Natural killer cell (primary cell): ENCODE measurements at regions not wholly inside any gene's neighbourhood (a gene's known extent, or its start where the extent isn't known, plus 50 kb on each side); places are given as distances from the start of the nearest gene placed in this dataset.

ENCODE experiments used
- ATAC-seq, 3 donors: fragments of 150-1000 bp in 2 of 3; fragments of 200-7000 bp in 1 of 3; cut with Tn5 transposase; 1 replicate in 1 of 3; 2 replicates in 2 of 3; pipeline ENCODE4 v1.10.0; 2021; ENCODE audit warnings: mild to moderate bottlenecking in 2 of 3, moderate library complexity in 2 of 3
- DNase-seq, 2 donors: peaks; one replicate each; pipeline versions ENCODE4 v3.0.0 to v3.0.0-alpha.2; 2013 to 2021; ENCODE audit warnings: mixed read lengths in 1 of 2
- H3K27ac ChIP-seq: one replicate; pipeline ENCODE4 v1.5.1; 2013; ENCODE audit warnings: mild to moderate bottlenecking, low read length
- H3K27me3 ChIP-seq: one replicate; pipeline ENCODE4 v1.6.1; 2013; ENCODE audit warnings: low read length; ENCODE audit not compliant: control insufficient read depth, insufficient read depth
- H3K36me3 ChIP-seq: one replicate; pipeline ENCODE4 v1.6.1; 2013; ENCODE audit warnings: low read length; ENCODE audit not compliant: control insufficient read depth, insufficient read depth
- H3K4me1 ChIP-seq: one replicate; pipeline ENCODE4 v1.6.1; 2013; ENCODE audit warnings: low read length; ENCODE audit not compliant: control insufficient read depth, insufficient read depth
- H3K4me3 ChIP-seq: one replicate; pipeline ENCODE4 v1.5.1; 2013; ENCODE audit warnings: low read length
- H3K9me3 ChIP-seq: one replicate; pipeline ENCODE4 v1.6.1; 2013; ENCODE audit warnings: low read length; ENCODE audit not compliant: control insufficient read depth, insufficient read depth
- H3K27ac Mint-ChIP-seq, 2 donors: one replicate each; pipeline ENCODE4 v1.8.0; 2022; ENCODE audit warnings: mild to moderate bottlenecking in 2 of 2, mixed read lengths in 2 of 2, moderate library complexity in 1 of 2
- H3K27me3 Mint-ChIP-seq, 2 donors: one replicate each; pipeline ENCODE4 v1.8.0; 2022; ENCODE audit warnings: low read depth in 2 of 2, mixed read lengths in 2 of 2
- H3K36me3 Mint-ChIP-seq: one replicate; pipeline ENCODE4 v1.8.0; 2022; ENCODE audit warnings: mixed read lengths
- H3K4me1 Mint-ChIP-seq, 2 donors: one replicate each; pipeline ENCODE4 v1.8.0; 2022; ENCODE audit warnings: mixed read lengths in 2 of 2
- H3K4me3 Mint-ChIP-seq: one replicate; pipeline ENCODE4 v1.8.0; 2022; ENCODE audit warnings: mild to moderate bottlenecking, moderate library complexity, mixed read lengths
- H3K9me3 Mint-ChIP-seq, 2 donors: one replicate each; pipeline ENCODE4 v1.8.0; 2022; ENCODE audit warnings: mixed read lengths in 2 of 2
- CTCF ChIP-seq: fragments of 200-600 bp; IDR thresholded peaks from one replicate; pipeline ENCODE4 v1.8.0; 2022; ENCODE audit warnings: antibody characterized with exemption
- WGBS: methylation state at CpG from one replicate; pipeline ENCODE4 v1.1.7; 2013; ENCODE audit warnings: missing lambda C conversion rate; ENCODE audit not compliant: insufficient coverage; 5-methylcytosine and 5-hydroxymethylcytosine counted together
- intact Hi-C: fragments of 100-400 bp; cut with micrococcal nuclease; formaldehyde crosslinking; loops from one replicate; pipeline ENCODE4 v1.14.2; 2022

GRCh38 chr7:24472093-24472492 lies 101.2 kb upstream of the PALS2 start:
- no peak for TF ChIP-seq CTCF
- Histone ChIP-seq H3K27ac (no peak overlapping the region), H3K36me3 (no peaks in the 10 kb centered on the region), H3K9me3 (no peaks in the 10 kb centered on the region), H3K27me3 (no peaks in the 10 kb centered on the region), H3K4me3 (no peak overlapping the region), H3K4me1 (no peaks in the 10 kb centered on the region)
- Mint-ChIP-seq H3K4me1 (no peaks in the 10 kb centered on the region), H3K36me3 (no peaks in the 10 kb centered on the region), H3K9me3 (no peaks in the 10 kb centered on the region), H3K27me3 (peaks cover 3 to 14% of the 10 kb centered on the region in 2 donors), H3K4me3 (no peak overlapping the region), H3K27ac (no peak overlapping the region)
- ATAC-seq = no peak
- WGBS = 82% methylated on average over 1 of the region's 1 CpG
- DNase-seq = no peak
- intact Hi-C loops = no loop called here

GRCh38 chr7:24475166-24475961 lies 97.9 kb upstream of the PALS2 start:
- TF ChIP-seq CTCF = no peak
- Mint-ChIP-seq H3K9me3 (no peaks in the 10 kb centered on the region), H3K27ac (no peak overlapping the region), H3K36me3 (no peaks in the 10 kb centered on the region), H3K4me1 (no peaks in the 10 kb centered on the region), H3K4me3 (no peak overlapping the region), H3K27me3 (peaks cover 8 to 16% of the 10 kb centered on the region in 2 donors)
- ATAC-seq (no peak), DNase-seq (no peak)
- H3K36me3 ChIP-seq = no peaks in the 10 kb centered on the region
- WGBS = 82% methylated on average over 8 of the region's 8 CpGs
- H3K4me3 ChIP-seq = no peak overlapping the region
- intact Hi-C loops = no loop called here
- H3K27me3 ChIP-seq = no peaks in the 10 kb centered on the region
- H3K27ac ChIP-seq = no peak overlapping the region
- H3K4me1 ChIP-seq = no peaks in the 10 kb centered on the region
- H3K9me3 ChIP-seq = no peaks in the 10 kb centered on the region

GRCh38 chr7:24476227-24476626 lies 97.0 kb upstream of the PALS2 start:
- Mint-ChIP-seq H3K27ac (no peak overlapping the region), H3K4me3 (no peak overlapping the region), H3K9me3 (no peaks in the 10 kb centered on the region), H3K4me1 (no peaks in the 10 kb centered on the region), H3K27me3 (peaks cover 15 to 17% of the 10 kb centered on the region in 2 donors), H3K36me3 (no peaks in the 10 kb centered on the region)
- no peaks in the 10 kb centered on the region for H3K36me3 ChIP-seq
- intact Hi-C loops = no loop called here
- H3K27me3 ChIP-seq = no peaks in the 10 kb centered on the region
- no peak overlapping the region for H3K27ac ChIP-seq
- ATAC-seq = no peak
- TF ChIP-seq CTCF = no peak
- WGBS = 94% methylated on average over 6 of the region's 6 CpGs
- DNase-seq = no peak
- H3K4me1 ChIP-seq = no peaks in the 10 kb centered on the region
- no peaks in the 10 kb centered on the region for H3K9me3 ChIP-seq
- H3K4me3 ChIP-seq = no peak overlapping the region
